Endothelial cell of hepatic sinusoid (primary cell): ENCODE measurements at regions not wholly inside any gene's neighbourhood (a gene's known extent, or its start where the extent isn't known, plus 50 kb on each side); places are given as distances from the start of the nearest gene placed in this dataset.
"Not testable (repeated sequence)": the region's sequence is repeated elsewhere in the genome, so short reads cannot be mapped to it uniquely, and the experiment has no call there.

ENCODE experiments used
- in situ Hi-C: cut with HindIII; loops from 2 replicates; pipeline ENCODE4 v1.10.0; 2017; ENCODE audit warnings: low sequenced_read_pairs

- in situ Hi-C loops: no loop called here
Observed at GRCh38 chr6:156256161-156256560, 521.0 kb upstream of the ARID1B start.

GRCh38 chr6:156254240-156254639 is 522.9 kb upstream of the ARID1B start:
- in situ Hi-C loops: no loop called here

GRCh38 chr6:156250593-156250992 is 526.6 kb upstream of the ARID1B start:
- in situ Hi-C loops: no loop called here

GRCh38 chr6:156242206-156242605 is 535.0 kb upstream of the ARID1B start:
- in situ Hi-C loops: no loop called here

- in situ Hi-C loops: no loop called here
Observed at GRCh38 chr6:156231026-156231765, 546.0 kb upstream of the ARID1B start.

- in situ Hi-C loops: no loop called here
Observed at GRCh38 chr6:156219973-156220372, 557.2 kb upstream of the ARID1B start.

- in situ Hi-C loops: no loop called here
Observed at GRCh38 chr6:156205678-156206077, 571.5 kb upstream of the ARID1B start.

GRCh38 chr6:156199182-156199581 is 578.0 kb upstream of the ARID1B start:
- in situ Hi-C loops: no loop called here

GRCh38 chr6:156197513-156197912 is 579.7 kb upstream of the ARID1B start:
- in situ Hi-C loops: no loop called here

GRCh38 chr6:156194981-156195380 is 582.2 kb upstream of the ARID1B start:
- in situ Hi-C loops: no loop called here

GRCh38 chr6:156193381-156193780 is 583.8 kb upstream of the ARID1B start:
- in situ Hi-C loops: no loop called here

GRCh38 chr6:156191895-156192294 is 585.3 kb upstream of the ARID1B start:
- in situ Hi-C loops: no loop called here

- in situ Hi-C loops: not testable (repeated sequence)
Observed at GRCh38 chr6:156191390-156191789, 585.8 kb upstream of the ARID1B start.

GRCh38 chr6:156190270-156190669 is 586.9 kb upstream of the ARID1B start:
- in situ Hi-C loops: no loop called here

GRCh38 chr6:156189714-156190113 is 587.5 kb upstream of the ARID1B start:
- in situ Hi-C loops: no loop called here

- in situ Hi-C loops: no loop called here
Observed at GRCh38 chr6:156189195-156189594, 588.0 kb upstream of the ARID1B start.

GRCh38 chr6:156185113-156185512 is 592.1 kb upstream of the ARID1B start:
- in situ Hi-C loops: no loop called here

GRCh38 chr6:156183678-156184077 is 593.5 kb upstream of the ARID1B start:
- in situ Hi-C loops: no loop called here

- in situ Hi-C loops: no loop called here
Observed at GRCh38 chr6:156182356-156182755, 594.8 kb upstream of the ARID1B start.

- in situ Hi-C loops: no loop called here
Observed at GRCh38 chr6:156181506-156181905, 595.7 kb upstream of the ARID1B start.

GRCh38 chr6:156175971-156176421 is 601.2 kb upstream of the ARID1B start:
- in situ Hi-C loops: no loop called here

- in situ Hi-C loops: no loop called here
Observed at GRCh38 chr6:156175433-156175832, 601.7 kb upstream of the ARID1B start.
